Epithelial cell of proximal tubule (primary cell): ENCODE measurements at regions not wholly inside any gene's neighbourhood (a gene's known extent, or its start where the extent isn't known, plus 50 kb on each side); places are given as distances from the start of the nearest gene placed in this dataset.

Experiments used
- DNase-seq: peaks from one replicate; pipeline ENCODE4 v3.0.0-alpha.2; 2011; ENCODE audit warnings: low read depth
- H3K4me3 ChIP-seq: 2 replicates; pipeline ENCODE4 v1.5.1; 2011; ENCODE audit warnings: low read depth, mild to moderate bottlenecking, low read length
- TF ChIP-seq, protein P1 (sequence below): conservative IDR thresholded peaks from 2 replicates; pipeline ENCODE4 v1.5.1; 2012; ENCODE audit warnings: low read depth, mild to moderate bottlenecking, low read length

DNA sequence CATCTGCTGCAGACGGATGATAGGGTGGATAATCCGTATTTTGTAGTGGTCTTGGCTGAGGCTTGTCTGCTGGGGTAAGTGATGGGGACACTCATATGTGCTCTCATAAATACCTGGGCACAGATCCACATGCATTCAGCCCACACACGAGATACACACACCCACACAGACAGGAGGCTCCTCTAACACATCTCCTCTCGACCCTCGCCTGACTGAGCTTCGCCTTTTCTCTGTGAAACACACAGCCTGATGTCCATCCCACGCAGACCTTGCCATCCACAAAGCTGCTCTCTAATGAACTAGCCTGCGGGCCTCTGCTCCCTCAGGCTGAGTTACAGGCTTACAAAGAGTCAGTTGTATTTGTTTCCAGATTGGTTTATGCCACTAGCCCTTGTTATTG, 96.3 kb upstream of the CSF3R start:
- TF ChIP-seq, protein P1, sequence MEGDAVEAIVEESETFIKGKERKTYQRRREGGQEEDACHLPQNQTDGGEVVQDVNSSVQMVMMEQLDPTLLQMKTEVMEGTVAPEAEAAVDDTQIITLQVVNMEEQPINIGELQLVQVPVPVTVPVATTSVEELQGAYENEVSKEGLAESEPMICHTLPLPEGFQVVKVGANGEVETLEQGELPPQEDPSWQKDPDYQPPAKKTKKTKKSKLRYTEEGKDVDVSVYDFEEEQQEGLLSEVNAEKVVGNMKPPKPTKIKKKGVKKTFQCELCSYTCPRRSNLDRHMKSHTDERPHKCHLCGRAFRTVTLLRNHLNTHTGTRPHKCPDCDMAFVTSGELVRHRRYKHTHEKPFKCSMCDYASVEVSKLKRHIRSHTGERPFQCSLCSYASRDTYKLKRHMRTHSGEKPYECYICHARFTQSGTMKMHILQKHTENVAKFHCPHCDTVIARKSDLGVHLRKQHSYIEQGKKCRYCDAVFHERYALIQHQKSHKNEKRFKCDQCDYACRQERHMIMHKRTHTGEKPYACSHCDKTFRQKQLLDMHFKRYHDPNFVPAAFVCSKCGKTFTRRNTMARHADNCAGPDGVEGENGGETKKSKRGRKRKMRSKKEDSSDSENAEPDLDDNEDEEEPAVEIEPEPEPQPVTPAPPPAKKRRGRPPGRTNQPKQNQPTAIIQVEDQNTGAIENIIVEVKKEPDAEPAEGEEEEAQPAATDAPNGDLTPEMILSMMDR: no peak
- DNase-seq: no peak
- no peak overlapping the region for H3K4me3 ChIP-seq

DNA sequence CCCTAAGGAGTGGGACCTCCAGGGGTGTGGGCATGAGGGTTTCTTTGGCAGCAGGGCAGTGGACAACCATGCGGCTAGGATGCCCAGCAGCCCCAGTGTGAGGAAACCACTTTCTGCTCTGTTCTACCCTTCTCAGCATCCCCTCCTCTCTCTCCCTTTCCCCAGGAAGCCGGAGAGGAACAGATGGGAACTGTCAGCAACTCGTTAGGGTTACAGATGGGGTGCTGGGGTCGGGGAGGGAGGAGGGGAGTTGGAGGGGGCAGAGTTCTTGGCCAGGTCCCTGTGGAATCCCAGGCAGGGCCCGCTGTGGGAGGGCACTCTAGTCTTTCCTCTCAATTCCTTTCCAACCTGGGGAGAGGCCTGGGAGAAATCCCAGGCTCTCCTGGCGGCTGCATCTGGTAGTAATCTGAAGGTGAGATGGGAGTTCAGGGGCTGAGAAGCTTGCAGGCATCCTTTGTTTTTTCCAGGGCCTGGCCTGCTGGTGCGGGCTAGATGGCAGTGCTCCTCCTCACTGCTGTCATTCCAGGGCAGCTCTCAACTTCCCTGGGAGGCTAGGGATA, 93.9 kb upstream of the CSF3R start:
- DNase-seq: no peak
- H3K4me3 ChIP-seq: no peak overlapping the region
- TF ChIP-seq, protein P1: no peak

DNA sequence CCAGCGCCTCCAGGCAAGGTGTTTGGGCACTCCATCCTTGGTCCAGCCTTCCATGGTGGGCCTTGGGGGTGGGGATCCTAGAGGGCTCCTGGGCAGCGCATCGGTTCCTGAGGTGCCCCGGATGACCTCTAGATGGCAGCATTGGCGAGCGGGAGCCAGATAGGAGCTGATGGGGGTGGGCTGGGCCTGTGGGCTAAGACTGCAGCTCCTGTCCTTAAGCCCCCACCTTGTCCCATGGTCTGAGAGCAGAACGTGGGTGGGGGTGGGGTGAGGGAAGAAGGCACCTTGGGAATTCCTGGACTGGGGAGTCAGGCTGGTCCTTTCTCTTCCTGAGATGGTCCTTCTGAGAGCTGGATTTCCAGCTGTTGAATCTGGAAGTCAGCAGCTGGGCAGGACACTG, 93.4 kb upstream of the CSF3R start:
- DNase-seq: no peak
- TF ChIP-seq, protein P1: peak; percentile 86

DNA sequence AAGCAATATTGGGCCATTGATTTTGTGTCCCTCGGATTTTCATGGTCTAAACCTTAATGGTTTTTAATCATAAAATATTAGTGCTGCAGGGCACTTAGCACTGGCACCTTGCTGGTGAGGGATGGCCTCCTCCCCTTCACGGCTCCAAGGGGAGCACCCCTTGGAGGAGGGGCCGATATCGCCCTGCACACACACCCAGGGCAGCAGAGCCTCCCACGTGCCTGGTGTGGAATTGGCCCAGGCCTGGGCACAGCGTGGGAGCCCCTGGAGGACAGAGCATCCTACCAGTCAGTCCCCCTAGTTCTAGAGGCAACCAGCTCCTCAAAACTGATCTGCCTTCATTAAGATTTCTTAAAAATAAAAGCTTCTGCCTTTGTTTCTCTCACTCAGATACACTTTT, 90.7 kb upstream of the CSF3R start:
- no peak for DNase-seq
- TF ChIP-seq, protein P1: no peak
- no peak overlapping the region for H3K4me3 ChIP-seq

More for the DNA sequence above, 93.4 kb upstream of the CSF3R start:
- no peak overlapping the region for H3K4me3 ChIP-seq

DNA sequence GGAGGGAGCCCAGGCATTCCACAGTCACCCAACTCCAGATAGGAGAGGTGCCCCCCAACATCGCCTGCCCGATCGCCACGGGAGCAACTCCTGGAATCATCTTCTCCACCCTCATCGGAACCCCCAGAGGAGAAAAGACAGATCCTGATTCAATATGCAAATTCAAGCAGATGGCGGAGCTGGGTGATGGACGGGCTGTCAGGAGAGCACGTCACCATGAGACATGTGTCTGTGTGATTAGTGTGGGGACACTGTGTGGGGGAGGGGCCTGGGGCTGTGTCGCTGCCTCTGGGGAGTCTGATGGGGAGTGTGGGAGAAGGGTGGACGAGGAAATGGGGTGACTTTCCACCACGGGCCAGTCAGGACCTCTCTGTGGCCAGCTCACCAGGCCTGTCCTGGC, 90.2 kb upstream of the CSF3R start:
- TF ChIP-seq, protein P1: no peak
- DNase-seq: no peak
- no peak overlapping the region for H3K4me3 ChIP-seq

DNA sequence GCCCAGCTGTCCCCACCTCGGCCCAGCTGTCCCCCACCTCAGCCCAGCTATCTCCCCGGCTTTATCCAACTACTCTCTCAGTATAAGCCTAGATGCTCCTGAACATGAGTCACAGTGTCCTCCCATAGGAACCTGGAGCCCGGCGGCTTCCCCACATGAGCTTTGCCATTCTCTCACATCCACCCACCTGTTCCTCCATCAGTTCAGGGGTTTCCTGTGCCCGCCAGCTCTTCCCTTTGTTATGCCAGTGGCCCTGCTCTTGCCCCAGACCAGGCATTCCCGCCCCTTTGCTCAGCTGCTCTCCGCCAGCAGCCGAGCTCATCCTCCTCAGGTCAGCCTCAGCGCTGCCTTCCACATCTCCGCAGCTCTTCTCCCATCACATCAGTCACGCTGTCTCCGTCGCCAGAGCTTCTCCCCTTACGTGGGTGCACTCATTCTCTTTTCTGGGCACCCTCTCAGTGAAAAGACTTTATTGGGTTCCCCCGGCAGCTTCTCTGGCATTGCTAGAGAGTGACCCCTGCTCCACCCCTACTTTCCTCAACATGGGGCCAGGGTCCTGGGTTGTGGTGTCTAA, 89.5 kb upstream of the CSF3R start:
- H3K4me3 ChIP-seq: no peak overlapping the region
- DNase-seq: no peak
- TF ChIP-seq, protein P1: no peak

DNA sequence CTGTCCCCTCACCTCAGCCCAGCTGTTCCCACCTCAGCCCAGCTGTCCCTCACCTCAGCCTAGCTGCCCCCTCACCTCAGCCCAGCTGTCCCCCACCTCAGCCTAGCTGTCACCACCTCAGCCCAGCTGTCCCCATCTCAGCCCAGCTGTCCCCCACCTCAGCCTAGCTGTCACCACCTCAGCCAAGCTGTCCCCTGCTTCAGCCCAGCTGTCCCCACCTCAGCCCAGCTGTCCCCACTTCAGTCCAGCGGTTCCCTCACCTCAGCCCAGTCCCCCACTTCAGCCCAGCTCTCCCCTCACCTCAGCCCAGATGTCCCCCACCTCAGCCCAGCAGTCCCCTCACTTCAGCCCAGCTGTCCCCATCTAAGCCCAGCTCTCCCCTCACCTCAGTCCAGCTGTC, 88.4 kb upstream of the CSF3R start:
- no peak overlapping the region for H3K4me3 ChIP-seq
- DNase-seq: no peak
- TF ChIP-seq, protein P1: no peak
